ENCODE measurements at regions not wholly inside any gene's neighbourhood (a gene's known extent, or its start where the extent isn't known, plus 50 kb on each side); places are given as distances from the start of the nearest gene placed in this dataset.

DNA sequence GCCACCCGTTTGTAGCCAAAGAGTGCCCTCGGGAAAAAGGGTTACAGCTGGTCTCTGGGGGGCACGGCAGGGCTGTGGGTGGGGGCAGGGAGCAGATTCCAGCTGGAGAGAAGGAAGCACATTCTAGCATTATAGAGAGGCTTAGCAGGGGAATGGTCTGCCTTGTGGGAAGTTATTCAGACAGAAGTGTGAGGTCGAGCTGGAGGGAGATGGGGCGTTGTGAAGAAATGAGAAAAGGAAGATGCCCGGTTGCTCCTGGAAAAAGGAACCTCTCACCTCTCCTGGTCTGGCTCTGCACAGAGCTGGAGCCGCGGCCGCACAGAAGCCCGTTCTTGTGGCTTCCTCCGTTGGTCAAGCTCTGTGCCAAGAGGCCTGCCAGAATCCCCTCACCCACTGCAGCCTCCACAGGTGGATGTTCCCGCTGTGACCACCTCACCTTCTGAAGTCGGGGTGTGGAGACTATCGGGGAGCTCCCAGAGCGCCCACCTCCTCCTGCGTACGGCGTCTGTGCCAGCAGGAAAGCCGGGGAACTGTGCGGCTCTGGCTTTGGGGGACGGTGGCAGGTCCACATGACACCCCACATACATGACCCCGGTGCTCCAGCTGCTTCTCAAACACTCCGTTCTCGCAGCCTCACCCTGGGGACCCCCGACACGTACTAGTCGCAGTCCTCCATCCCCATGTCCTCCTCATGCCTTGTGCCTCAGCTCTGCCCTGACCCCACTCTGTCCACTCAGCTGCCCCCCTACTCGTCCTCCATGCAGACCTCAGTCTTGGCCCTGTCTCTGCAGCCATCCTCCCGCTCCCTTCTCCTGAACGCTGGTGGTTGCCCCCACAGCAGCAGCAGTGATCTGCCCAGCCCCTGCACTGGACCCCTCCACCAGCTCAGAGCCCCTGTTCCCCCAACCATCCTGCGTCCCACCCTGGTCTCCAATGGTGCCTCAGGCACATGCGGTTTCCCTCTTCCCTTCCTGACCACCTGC, 52.2 kb upstream of the HGFAC start:
- TF ChIP-seq POLR2A (IDR thresholded peaks at IDR 0.05; ENCODE audit: low read depth, low read length) (no peak), POLR2AphosphoS5 (IDR thresholded peaks at IDR 0.05; ENCODE audit: low read depth, low read length) (no peak), TAF1 (IDR thresholded peaks at IDR 0.05; ENCODE audit: low read depth, low read length) (no peak), POU2F2 (IDR thresholded peaks at IDR 0.05; ENCODE audit: low read depth, low read length) (no peak)

All from GM12891 (cell line).